Germinal center (tissue), 1 donor: ENCODE measurements at regions not wholly inside any gene's neighbourhood (a gene's known extent, or its start where the extent isn't known, plus 50 kb on each side); places are given as distances from the start of the nearest gene placed in this dataset.
A peak's percentile ranks its signal among the peaks of the same experiment; 100 is the strongest.
"Not testable (repeated sequence)": the region's sequence is repeated elsewhere in the genome, so short reads cannot be mapped to it uniquely, and the experiment has no call there.

Source experiments
- DNase-seq: peaks from one replicate; pipeline ENCODE4 v3.0.0; 2012; ENCODE audit warnings: mixed read lengths, low spot score

- no peak for DNase-seq
These were observed 1072.8 kb downstream of the TMEM121 start for GRCh38 chr14:106599209-106599608.

DNA sequence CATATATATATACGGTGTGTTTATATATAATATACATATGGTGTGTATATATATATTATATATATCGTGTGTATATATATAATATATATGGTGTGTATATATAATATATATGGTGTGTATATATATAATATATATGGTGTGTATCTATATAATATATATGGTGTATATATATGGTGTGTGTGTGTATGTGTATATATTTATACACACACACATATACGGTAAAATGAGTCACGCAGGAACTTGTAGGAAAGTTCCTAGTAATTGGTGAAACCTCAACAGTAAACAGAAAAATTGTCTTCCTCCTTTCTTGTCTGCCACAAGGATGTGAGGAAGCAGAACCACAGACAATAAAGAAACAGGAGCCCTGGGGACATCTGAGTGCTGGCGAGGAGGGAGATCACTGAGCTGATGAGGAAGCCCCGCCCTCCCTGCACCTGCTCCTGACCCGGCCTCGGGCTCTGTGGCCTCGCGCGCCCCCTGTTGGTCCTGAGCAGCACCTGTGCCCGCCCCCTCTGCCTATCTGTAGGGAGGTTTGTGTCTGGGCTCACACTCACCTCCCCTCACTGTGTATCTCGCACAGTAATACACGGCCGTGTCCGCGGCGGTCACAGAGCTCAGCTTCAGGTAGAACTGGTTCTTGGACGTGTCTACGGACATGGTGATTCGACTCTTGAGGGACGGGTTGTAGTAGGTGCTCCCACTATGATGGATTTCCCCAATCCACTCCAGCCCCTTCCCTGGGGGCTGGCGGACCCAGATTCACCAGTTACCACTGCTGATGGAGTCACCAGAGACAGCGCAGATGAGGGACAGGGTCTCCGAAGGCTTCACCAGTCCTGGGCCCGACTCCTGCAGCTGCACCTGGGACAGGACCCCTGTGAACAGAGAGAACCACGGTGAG, 1079.4 kb downstream of the TMEM121 start:
- DNase-seq: peak; percentile 87

GRCh38 chr14:106606936-106607335, 1080.6 kb downstream of the TMEM121 start:
- no peak for DNase-seq

DNA sequence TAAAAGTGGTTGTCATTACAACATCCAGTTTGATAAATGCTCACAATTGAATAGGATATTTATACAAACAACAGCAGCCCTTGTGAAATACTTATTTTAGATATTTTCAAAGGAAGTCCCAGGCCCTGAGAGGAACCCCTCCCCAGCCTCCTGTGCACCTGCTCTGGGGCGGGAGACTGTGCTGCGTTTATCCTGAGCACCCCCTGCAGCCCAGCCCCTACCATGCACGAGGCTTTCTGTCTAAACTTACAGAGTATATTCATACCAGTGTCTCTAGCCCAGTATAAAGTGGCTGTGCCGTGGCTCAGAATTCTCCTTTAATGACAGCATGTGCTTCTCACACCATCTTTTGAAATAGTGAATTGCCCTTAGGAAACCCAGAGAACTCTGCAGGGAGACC, 1084.3 kb downstream of the TMEM121 start:
- no peak for DNase-seq

GRCh38 chr14:106613256-106613655, 1086.9 kb downstream of the TMEM121 start:
- DNase-seq: no peak

GRCh38 chr14:106618471-106618951, 1092.1 kb downstream of the TMEM121 start:
- peak; percentile 22 for DNase-seq

DNA sequence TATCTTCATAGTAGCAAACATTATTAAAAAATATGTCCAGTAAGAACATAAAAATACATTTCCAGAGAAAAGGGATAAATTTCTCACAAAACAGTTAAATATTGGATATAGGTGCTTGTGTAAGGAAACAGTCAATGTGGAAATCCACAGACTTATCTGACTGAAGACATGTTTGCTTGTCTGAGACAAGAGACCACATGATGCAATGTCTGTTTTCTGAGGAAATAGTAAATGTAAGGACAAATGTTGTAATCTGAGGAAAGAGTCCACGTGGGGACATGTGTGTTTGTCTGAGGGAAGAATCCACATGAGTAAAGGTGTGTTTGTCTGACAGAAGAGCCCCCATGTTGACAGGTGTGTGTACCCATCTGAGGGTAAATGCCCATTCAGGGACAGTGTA, 1093.2 kb downstream of the TMEM121 start:
- DNase-seq: no peak

- DNase-seq: no peak
These were observed 1094.0 kb downstream of the TMEM121 start for GRCh38 chr14:106620368-106620767.

DNA sequence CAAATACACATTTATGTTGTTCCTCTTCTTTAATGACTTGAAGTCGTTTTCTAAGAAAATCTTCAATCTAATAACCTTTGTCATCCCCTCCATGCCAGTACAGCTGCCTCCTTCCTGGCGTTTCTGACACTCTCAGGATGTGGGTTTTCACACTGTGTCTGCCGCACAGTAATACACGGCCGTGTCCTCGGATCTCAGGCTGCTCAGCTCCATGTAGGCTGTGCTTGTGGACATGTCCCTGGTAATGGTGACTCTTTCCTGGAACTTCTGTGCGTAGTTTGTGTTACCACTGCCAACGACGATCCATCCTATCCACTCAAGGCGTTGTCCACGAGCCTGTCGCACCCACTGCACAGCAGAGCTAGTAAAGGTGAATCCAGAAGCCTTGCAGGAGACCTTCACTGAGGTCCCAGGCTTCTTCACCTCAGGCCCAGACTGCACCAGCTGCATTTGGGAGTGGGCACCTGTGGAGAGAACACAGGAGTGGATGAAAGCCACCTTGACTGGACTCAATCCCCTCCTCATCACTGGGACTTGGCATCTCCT, 1095.9 kb downstream of the TMEM121 start:
- no peak for DNase-seq

- no peak for DNase-seq
These were observed 1098.8 kb downstream of the TMEM121 start for GRCh38 chr14:106625186-106625585.

DNA sequence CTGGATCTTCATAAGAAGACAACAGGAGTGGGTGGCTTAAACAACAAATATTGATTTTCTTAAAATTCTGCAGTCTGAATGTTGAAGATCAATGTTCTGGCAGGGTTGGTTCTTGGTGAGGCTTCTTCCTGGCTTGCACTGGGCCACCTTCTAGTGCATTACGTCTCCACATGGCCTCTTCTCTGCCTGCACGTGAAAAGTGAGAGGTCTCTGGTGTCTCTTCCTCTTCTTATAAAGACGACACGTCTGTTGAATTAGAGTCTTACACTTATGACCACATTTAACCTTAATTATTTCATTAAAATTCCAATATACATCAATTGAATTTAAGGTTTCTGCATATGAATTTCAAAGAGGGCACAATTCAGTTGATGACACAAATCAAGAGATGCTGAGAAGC, 1100.1 kb downstream of the TMEM121 start:
- DNase-seq: not testable (repeated sequence)

DNA sequence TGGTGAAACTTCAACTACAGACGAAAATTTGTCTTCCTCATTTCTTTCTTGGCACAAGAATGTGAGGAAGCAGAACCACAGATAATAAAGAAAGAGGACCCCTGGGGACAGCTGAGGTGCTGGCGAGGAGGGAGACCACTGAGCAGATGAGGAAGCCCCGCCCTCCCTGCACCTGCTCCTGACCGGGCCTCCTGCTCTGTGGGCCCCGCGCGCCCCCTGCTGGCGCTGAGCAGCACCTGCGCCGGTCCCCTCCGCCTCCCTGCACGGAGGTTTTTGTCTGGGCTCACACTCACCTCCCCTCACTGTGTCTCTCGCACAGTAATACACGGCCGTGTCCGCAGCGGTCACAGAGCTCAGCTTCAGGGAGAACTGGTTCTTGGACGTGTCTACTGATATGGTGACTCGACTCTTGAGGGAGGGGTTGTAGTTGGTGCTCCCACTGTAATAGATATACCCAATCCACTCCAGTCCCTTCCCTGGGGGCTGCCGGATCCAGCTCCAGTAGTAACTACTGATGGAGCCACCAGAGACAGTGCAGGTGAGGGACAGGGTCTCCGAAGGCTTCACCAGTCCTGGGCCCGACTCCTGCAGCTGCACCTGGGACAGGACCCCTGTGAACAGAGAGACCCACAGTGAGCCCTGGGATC, 1100.7 kb downstream of the TMEM121 start:
- DNase-seq: peak; percentile 55

GRCh38 chr14:106631879-106632278, 1105.5 kb downstream of the TMEM121 start:
- DNase-seq: no peak

DNA sequence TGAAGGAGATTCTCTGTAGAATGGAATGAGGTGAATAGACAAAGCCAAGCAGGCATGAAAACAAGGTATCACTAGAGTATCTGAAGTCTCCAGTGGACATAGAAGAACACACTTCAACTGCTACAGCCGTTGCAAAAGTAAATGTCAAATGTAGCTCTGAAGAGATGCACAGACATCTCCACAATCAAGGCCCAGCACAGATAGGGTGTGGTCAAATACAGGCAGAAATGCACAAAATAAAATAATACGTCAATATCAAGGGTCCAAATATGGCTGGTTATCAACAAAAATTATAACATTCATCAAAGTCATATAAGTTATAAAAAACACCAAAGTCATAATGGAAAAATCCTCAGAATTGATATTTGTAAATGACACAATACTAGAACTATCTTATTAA, 1107.3 kb downstream of the TMEM121 start:
- DNase-seq: no peak

DNA sequence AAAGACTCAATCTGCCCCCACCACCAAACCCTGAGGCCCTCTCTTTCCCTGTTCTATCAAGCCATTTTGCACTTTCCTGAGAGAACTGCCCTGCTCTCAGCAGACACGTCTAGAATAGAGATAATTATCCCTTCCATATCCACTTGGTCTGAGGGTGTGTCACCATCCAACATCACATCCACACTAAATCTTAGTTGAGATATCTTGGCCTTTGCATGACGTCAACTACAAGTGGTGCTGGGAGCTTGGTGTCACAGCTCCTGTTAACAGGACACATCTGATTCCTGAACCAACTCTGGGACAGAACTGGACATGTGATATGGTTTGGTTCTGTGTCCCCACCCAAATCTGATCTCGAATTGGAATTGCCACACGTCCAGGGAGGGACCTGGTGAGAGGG, 1109.2 kb downstream of the TMEM121 start:
- no peak for DNase-seq

DNA sequence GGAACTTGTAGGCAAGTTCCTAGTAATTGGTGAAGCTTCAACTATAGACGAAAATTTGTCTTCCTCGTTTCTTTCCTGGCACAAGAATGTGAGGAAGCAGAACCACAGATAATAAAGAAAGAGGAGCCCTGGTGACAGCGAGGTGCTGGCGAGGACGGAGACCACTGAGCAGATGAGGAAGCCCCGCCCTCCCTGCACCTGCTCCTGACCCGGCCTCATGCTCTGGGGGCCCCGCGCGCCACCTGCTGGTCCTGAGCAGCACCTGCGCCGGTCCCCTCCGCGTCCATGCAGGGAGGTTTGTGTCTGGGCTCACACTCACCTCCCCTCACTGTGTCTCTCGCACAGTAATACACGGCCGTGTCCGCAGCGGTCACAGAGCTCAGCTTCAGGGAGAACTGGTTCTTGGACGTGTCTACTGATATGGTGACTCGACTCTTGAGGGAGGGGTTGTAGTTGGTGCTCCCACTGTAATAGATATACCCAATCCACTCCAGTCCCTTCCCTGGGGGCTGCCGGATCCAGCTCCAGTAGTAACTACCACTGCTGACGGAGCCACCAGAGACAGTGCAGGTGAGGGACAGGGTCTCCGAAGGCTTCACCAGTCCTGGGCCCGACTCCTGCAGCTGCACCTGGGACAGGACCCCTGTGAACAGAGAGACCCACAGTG, 1112.5 kb downstream of the TMEM121 start:
- peak; percentile 51 for DNase-seq

- DNase-seq: no peak
These were observed 1115.7 kb downstream of the TMEM121 start for GRCh38 chr14:106642090-106642489.

- not testable (repeated sequence) for DNase-seq
These were observed 1116.6 kb downstream of the TMEM121 start for GRCh38 chr14:106642971-106643370.

DNA sequence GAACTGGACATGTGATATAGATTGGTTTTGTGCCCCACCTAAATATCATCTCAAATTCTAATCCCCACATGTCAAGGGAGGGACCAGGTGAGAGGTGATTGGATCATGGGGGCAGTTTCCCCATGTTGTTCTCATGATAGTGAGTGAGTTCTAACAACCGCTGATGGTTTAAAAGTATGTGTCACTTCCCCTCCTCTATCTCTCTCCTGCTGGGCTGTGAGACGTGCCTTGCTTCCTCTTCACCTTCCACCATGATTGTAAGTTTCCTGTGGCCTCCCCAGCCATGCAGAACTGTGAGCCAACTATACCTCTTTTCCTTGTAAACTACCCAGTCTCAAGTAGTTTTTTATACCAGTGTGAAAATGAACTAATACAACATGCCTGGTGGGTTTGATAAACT, 1122.5 kb downstream of the TMEM121 start:
- DNase-seq: not testable (repeated sequence)

DNA sequence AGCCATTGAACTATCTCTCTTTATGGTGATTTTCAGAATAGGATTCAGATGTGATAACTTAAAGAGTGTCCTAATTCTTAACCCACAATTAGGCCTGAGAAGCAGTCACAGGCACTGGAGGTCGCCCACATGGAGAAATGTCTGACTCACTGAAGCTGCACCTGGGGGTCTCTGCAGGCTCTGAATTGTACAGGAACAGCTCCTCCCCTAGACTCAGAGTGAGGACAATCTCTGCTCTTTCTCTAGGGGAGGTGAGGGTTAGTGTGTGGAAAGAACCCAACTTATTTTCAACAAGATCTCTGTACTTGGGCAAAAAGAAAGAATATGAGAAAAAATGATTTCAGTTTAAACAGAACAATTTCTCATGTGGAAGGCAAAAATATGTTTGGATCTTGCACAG, 1124.6 kb downstream of the TMEM121 start:
- DNase-seq: no peak

DNA sequence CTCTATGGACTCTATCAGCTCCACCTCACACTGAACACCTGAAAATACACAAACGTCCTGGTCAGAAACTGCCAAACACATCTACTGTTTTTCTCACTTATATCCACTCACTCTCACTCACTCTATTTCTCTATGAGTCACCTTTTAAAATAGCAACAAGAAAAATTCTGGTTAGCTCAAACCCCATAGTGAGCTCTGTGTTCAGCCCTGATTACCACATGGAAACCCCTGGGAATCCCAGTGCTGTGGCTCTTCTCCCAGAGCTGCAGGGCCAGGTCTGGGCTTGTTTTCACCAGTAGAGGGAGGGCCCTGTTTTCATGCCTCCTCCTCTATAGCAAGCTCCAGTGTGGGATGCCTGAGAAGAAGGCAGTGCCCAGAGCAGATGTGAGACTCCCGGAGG, 1126.1 kb downstream of the TMEM121 start:
- DNase-seq: no peak

DNA sequence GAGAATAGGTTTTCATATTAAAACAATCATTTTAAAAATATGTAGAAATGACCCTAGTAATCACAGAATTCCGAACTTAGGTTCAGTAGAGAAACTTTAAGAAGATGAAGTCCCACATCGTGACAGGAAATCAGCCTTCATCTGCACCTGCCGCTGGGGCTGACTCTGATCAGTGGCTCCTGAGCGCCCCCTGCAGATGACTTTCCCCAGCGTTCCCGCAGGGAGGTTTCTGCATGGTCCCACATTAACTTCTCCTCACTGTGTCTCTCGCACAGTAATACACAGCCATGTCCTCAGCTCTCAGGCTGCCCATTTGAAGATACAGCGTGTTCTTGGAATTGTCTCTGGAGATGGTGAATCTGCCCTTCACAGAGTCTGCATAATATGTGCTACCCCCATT, 1131.1 kb downstream of the TMEM121 start:
- peak; percentile 34 for DNase-seq
